GM13976 (cell line): ENCODE measurements at regions not wholly inside any gene's neighbourhood (a gene's known extent, or its start where the extent isn't known, plus 50 kb on each side); places are given as distances from the start of the nearest gene placed in this dataset.

Experiments used
- DNase-seq: peaks from one replicate; pipeline ENCODE4 v3.0.0; 2012; ENCODE audit warnings: low spot score
- in situ Hi-C: fragments of 300-500 bp; cut with MboI; formaldehyde crosslinking; loops from one replicate; pipeline ENCODE4 v1.12.0; 2022; ENCODE audit warnings: low sequenced_read_pairs, mixed read lengths, inconsistent platforms; ENCODE audit not compliant: unreplicated experiment
- TF ChIP-seq, protein P1 (sequence below): IDR thresholded peaks from 2 replicates; pipeline ENCODE4 v1.5.1; 2012; ENCODE audit warnings: borderline replicate concordance, mild to moderate bottlenecking; ENCODE audit not compliant: insufficient read depth; ENCODE audit errors: extremely low read depth, missing control alignments, control extremely low read depth

GRCh38 chr2:217127744-217128143 is 267.9 kb upstream of the TNP1 start:
- TF ChIP-seq, protein P1, sequence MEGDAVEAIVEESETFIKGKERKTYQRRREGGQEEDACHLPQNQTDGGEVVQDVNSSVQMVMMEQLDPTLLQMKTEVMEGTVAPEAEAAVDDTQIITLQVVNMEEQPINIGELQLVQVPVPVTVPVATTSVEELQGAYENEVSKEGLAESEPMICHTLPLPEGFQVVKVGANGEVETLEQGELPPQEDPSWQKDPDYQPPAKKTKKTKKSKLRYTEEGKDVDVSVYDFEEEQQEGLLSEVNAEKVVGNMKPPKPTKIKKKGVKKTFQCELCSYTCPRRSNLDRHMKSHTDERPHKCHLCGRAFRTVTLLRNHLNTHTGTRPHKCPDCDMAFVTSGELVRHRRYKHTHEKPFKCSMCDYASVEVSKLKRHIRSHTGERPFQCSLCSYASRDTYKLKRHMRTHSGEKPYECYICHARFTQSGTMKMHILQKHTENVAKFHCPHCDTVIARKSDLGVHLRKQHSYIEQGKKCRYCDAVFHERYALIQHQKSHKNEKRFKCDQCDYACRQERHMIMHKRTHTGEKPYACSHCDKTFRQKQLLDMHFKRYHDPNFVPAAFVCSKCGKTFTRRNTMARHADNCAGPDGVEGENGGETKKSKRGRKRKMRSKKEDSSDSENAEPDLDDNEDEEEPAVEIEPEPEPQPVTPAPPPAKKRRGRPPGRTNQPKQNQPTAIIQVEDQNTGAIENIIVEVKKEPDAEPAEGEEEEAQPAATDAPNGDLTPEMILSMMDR, result no peak
- no peak for DNase-seq
- in situ Hi-C loops, result no loop called here

GRCh38 chr2:217125014-217125413 is 265.1 kb upstream of the TNP1 start:
- DNase-seq, result no peak
- in situ Hi-C loops, result no loop called here
- TF ChIP-seq, protein P1, result no peak

DNA sequence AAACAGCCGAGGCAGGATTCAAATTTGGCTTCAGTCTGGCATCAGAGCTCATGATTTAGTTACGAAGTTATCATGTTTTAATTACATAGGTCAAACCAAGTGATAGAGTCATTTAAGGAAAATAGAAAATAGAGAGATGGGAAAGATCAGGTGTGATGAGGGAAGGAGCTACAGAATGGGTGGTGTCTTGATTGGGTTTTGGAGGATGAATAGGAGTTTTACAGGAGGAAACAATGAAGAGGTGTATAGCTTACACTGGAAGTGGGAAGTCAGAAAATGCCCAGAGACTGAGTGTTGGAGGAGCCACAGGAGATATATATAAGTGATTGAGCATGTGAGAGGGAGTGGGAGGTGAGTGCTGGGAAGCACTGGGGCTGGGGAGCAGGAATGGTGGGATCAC is 264.2 kb upstream of the TNP1 start:
- TF ChIP-seq, protein P1, result no peak
- in situ Hi-C loops, result no loop called here
- DNase-seq, result no peak

GRCh38 chr2:217121565-217121964 is 261.7 kb upstream of the TNP1 start:
- TF ChIP-seq, protein P1, result no peak
- no peak for DNase-seq
- in situ Hi-C loops, result no loop called here

GRCh38 chr2:217120429-217120828 is 260.6 kb upstream of the TNP1 start:
- DNase-seq, result no peak
- TF ChIP-seq, protein P1, result no peak
- in situ Hi-C loops, result no loop called here

- DNase-seq, result no peak
- in situ Hi-C loops, result no loop called here
- TF ChIP-seq, protein P1, result no peak
These were observed 258.9 kb upstream of the TNP1 start for GRCh38 chr2:217118559-217119284.
